Liver (tissue), 8 donors: ENCODE measurements at regions not wholly inside any gene's neighbourhood (a gene's known extent, or its start where the extent isn't known, plus 50 kb on each side); places are given as distances from the start of the nearest gene placed in this dataset.
A peak's percentile ranks its signal among the peaks of the same experiment; 100 is the strongest.

ENCODE experiments used
- DNase-seq: peaks from one replicate; pipeline ENCODE4 v3.0.0-alpha.2; 2017; ENCODE audit warnings: low spot score
- H3K27ac ChIP-seq, 2 donors: one replicate each; pipeline ENCODE4 v1.7.0; 2013; ENCODE audit warnings: inconsistent platforms in 2 of 2, low read length in 2 of 2, control low read depth in 1 of 2, low read depth in 1 of 2, mild to moderate bottlenecking in 1 of 2
- H3K27me3 ChIP-seq, 4 donors: one replicate each; pipeline versions ENCODE4 v1.6.1 to v1.7.0; 2013; ENCODE audit warnings: low read length in 3 of 4, inconsistent platforms in 1 of 4, mild to moderate bottlenecking in 1 of 4, moderate library complexity in 1 of 4; ENCODE audit not compliant: control insufficient read depth in 4 of 4, insufficient read depth in 4 of 4
- H3K36me3 ChIP-seq, 4 donors: one replicate each; pipeline versions ENCODE4 v1.6.1 to v1.7.0; 2013; ENCODE audit warnings: low read length in 3 of 4, mild to moderate bottlenecking in 3 of 4, low read depth in 1 of 4, moderate library complexity in 1 of 4; ENCODE audit not compliant: control insufficient read depth in 4 of 4, insufficient read depth in 3 of 4
- H3K4me1 ChIP-seq, 4 donors: one replicate each; pipeline versions ENCODE4 v1.6.1 to v1.7.0; 2013; ENCODE audit warnings: low read length in 3 of 4, mild to moderate bottlenecking in 3 of 4, moderate library complexity in 1 of 4; ENCODE audit not compliant: control insufficient read depth in 4 of 4, insufficient read depth in 4 of 4
- H3K4me3 ChIP-seq, 3 donors: one replicate each; pipeline versions ENCODE4 v1.6.1 to v1.7.0; 2013; ENCODE audit warnings: low read length in 3 of 3, control low read depth in 1 of 3, low read depth in 1 of 3, mild to moderate bottlenecking in 1 of 3
- H3K9ac ChIP-seq, 2 donors: one replicate each; pipeline ENCODE4 v1.7.0; 2013; ENCODE audit warnings: low read length in 2 of 2, mild to moderate bottlenecking in 2 of 2, moderate library complexity in 2 of 2, control low read depth in 1 of 2, low read depth in 1 of 2
- H3K9me3 ChIP-seq, 4 donors: one replicate each; pipeline versions ENCODE4 v1.6.1 to v1.7.0; 2013; ENCODE audit warnings: low read length in 3 of 4; ENCODE audit not compliant: control insufficient read depth in 4 of 4
- FOXA1 ChIP-seq: IDR thresholded peaks from 2 replicates; pipeline ENCODE4 v1.6.1; 2016; ENCODE audit warnings: antibody characterized with exemption
- GABPA ChIP-seq, 2 donors: IDR thresholded peaks in 1 of 2; conservative IDR thresholded peaks in 1 of 2; 2 replicates each; pipeline ENCODE4 v1.6.1; 2016; ENCODE audit warnings: antibody characterized with exemption in 2 of 2, mild to moderate bottlenecking in 1 of 2, moderate library complexity in 1 of 2
- HNF4G ChIP-seq: IDR thresholded peaks from 2 replicates; pipeline ENCODE4 v1.6.1; 2016; ENCODE audit warnings: antibody characterized with exemption
- RAD21 ChIP-seq, 2 donors: IDR thresholded peaks; 2 replicates each; pipeline ENCODE4 v1.6.1; 2016; ENCODE audit warnings: antibody characterized with exemption in 2 of 2, mild to moderate bottlenecking in 2 of 2
- SP1 ChIP-seq: IDR thresholded peaks from 2 replicates; pipeline ENCODE4 v1.6.1; 2018; ENCODE audit warnings: antibody characterized with exemption, mild to moderate bottlenecking
- TAF1 ChIP-seq: conservative IDR thresholded peaks from 2 replicates; pipeline ENCODE4 v1.6.1; 2016; ENCODE audit warnings: antibody characterized with exemption, mild to moderate bottlenecking
- WGBS: extraction: QIAGEN DNeasy Blood & Tissue Kit; methylation state at CpG from one replicate; pipeline ENCODE4 v1.1.7; 2013; 5-methylcytosine and 5-hydroxymethylcytosine counted together
- TF ChIP-seq, protein P1 (sequence below): IDR thresholded peaks from 2 replicates; pipeline ENCODE4 v1.6.1; 2016; ENCODE audit warnings: antibody characterized with exemption
- TF ChIP-seq, protein P2 (sequence below): fragments of 150-350 bp; IDR thresholded peaks from 2 replicates; pipeline ENCODE4 v1.5.1; 2017; ENCODE audit warnings: improper control_type of control experiment, low read depth, low read length; ENCODE audit not compliant: missing input control
- donor health status: healthy.
- donor health status: healthy.
- donor health status: healthy.
- donor health status: healthy.
- donor health status: healthy.

DNA sequence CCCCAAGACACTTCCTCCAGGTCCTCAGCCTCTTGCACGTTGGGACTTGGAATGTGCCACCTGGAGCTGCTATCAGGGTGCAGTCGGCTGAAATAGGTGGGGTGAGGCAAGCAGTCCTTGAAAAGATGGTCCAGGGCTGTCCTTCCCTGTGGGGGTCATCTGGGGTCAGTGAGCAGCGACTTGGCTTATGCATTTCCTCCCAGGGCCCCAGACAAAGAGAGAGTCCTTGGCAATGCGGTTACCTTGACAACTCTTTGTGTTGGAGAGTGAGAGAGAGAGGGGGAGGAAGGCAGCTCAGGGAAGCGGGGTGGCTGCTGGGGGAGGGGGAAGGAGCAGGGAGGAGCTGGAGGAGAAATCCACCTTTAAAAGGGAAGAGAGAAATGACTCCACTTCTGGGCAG is 93.8 kb downstream of the MIAT start:
- no peak for TF ChIP-seq GABPA (IDR thresholded peaks at IDR 0.05 in 1 of 2, conservative IDR thresholded peaks at IDR 0.05 in 1 of 2)
- TF ChIP-seq TAF1: no peak
- no peak for TF ChIP-seq FOXA1
- TF ChIP-seq, protein P1, sequence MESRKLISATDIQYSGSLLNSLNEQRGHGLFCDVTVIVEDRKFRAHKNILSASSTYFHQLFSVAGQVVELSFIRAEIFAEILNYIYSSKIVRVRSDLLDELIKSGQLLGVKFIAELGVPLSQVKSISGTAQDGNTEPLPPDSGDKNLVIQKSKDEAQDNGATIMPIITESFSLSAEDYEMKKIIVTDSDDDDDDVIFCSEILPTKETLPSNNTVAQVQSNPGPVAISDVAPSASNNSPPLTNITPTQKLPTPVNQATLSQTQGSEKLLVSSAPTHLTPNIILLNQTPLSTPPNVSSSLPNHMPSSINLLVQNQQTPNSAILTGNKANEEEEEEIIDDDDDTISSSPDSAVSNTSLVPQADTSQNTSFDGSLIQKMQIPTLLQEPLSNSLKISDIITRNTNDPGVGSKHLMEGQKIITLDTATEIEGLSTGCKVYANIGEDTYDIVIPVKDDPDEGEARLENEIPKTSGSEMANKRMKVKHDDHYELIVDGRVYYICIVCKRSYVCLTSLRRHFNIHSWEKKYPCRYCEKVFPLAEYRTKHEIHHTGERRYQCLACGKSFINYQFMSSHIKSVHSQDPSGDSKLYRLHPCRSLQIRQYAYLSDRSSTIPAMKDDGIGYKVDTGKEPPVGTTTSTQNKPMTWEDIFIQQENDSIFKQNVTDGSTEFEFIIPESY: no peak
- Histone ChIP-seq H3K9ac (no peak overlapping the region), H3K27me3 (no peaks in the 10 kb centered on the region), H3K36me3 (no peaks in the 10 kb centered on the region), H3K4me3 (no peak overlapping the region), H3K27ac (no peak overlapping the region), H3K4me1 (no peaks in the 10 kb centered on the region), H3K9me3 (no peaks in the 10 kb centered on the region)
- DNase-seq: no peak
- 57% methylated on average over 5 of the region's 5 CpGs for WGBS

DNA sequence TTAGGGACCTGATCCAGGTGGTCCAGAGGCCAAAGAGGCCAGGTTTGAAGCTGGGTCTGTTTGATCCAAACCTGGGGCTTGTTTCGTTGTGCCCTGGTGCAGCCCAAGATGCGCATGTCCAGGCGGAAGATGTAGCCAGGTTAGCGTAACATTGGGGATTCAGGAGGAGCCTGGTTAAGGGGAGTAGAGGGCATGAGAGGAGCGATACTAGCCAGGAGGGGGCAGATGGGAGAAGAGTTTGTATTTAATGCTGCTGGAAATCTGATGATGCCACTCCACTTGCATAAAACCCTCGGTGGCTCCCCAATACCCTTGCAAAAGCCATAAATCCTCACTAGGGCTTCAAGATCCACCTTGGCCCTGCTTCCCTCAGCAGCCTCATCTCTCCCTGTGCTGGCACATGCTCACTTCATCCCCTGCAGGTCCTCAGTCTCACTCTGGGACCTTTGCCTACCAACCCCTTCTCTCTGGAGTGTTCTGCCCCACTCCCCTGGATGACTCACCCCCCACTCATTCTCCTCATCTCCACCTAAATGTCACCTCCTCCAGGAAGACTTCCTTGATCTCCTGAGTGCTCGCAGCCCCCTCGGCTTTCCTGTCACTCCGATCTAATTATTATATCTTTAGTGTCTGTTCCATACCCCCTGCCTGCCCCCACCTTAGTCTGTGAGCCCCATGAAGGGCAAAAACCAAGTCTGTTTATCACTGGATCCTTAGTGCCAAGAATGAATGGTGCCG is 95.9 kb downstream of the MIAT start:
- peaks cover 0 to 7% (median 3%) of the 10 kb centered on the region in 4 donors for H3K4me1 ChIP-seq
- no peak overlapping the region for H3K4me3 ChIP-seq
- TF ChIP-seq SP1: no peak
- TF ChIP-seq HNF4G: no peak
- TF ChIP-seq, protein P1: no peak
- TF ChIP-seq GABPA (IDR thresholded peaks at IDR 0.05 in 1 of 2, conservative IDR thresholded peaks at IDR 0.05 in 1 of 2): no peak
- H3K27ac ChIP-seq: no peak overlapping the region
- 92% methylated on average over 10 of the region's 10 CpGs for WGBS
- H3K9ac ChIP-seq: no peak overlapping the region
- peaks cover 0 to 5% (median 0%) of the 10 kb centered on the region in 4 donors for H3K9me3 ChIP-seq
- H3K27me3 ChIP-seq: no peaks in the 10 kb centered on the region
- DNase-seq: no peak
- no peaks in the 10 kb centered on the region for H3K36me3 ChIP-seq

DNA sequence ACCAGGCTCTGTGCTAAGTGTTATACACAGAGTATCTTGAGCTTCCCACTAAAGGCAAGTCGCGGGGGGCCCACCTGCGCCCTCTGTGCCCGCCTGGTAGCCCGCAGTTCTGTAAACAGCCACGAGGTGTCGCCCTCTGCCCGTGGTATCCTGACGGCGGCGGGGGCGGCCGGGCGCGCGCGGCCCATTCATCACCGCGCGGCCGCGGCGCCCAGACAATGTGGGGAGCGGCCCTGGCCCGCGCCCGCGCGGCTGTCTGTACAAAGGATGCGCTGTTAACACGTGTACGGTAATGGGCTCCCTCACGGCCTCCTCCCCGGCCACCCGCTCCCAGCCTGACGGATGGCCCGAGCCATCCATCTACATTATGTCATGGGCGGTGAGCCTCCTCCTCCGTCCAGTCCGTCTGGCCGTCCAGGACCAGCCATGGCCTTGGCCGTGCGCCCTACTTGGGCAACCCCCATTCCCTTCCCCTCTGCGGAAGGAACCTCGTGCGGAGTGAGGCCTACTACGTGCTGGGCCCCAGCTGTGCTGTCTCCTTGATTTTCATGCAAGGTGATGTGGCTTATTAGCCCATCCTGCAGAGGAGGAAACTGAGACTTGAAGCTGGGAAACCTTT is 99.4 kb downstream of the MIAT start:
- WGBS: 21% methylated on average over 47 of the region's 47 CpGs
- H3K4me3 ChIP-seq: no peak overlapping the region

More for the DNA sequence above, 99.4 kb downstream of the MIAT start:
- H3K9me3 ChIP-seq: peaks cover 0 to 5% (median 0%) of the 10 kb centered on the region in 4 donors
- peaks cover 0 to 7% (median 3%) of the 10 kb centered on the region in 4 donors for H3K4me1 ChIP-seq
- peak; percentile 41 to 73 for TF ChIP-seq RAD21 (IDR thresholded peaks at IDR 0.05)
- no peak for TF ChIP-seq FOXA1
- TF ChIP-seq, protein P2, sequence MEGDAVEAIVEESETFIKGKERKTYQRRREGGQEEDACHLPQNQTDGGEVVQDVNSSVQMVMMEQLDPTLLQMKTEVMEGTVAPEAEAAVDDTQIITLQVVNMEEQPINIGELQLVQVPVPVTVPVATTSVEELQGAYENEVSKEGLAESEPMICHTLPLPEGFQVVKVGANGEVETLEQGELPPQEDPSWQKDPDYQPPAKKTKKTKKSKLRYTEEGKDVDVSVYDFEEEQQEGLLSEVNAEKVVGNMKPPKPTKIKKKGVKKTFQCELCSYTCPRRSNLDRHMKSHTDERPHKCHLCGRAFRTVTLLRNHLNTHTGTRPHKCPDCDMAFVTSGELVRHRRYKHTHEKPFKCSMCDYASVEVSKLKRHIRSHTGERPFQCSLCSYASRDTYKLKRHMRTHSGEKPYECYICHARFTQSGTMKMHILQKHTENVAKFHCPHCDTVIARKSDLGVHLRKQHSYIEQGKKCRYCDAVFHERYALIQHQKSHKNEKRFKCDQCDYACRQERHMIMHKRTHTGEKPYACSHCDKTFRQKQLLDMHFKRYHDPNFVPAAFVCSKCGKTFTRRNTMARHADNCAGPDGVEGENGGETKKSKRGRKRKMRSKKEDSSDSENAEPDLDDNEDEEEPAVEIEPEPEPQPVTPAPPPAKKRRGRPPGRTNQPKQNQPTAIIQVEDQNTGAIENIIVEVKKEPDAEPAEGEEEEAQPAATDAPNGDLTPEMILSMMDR: peak; percentile 66
- peak; percentile 71 for DNase-seq
- H3K9ac ChIP-seq: no peak overlapping the region
- no peaks in the 10 kb centered on the region for H3K36me3 ChIP-seq
- H3K27me3 ChIP-seq: no peaks in the 10 kb centered on the region
- no peak overlapping the region for H3K27ac ChIP-seq
